Naive B cell (primary cell): ENCODE measurements at regions not wholly inside any gene's neighbourhood (a gene's known extent, or its start where the extent isn't known, plus 50 kb on each side); places are given as distances from the start of the nearest gene placed in this dataset.
A peak's percentile ranks its signal among the peaks of the same experiment; 100 is the strongest.
"Not testable (repeated sequence)": the region's sequence is repeated elsewhere in the genome, so short reads cannot be mapped to it uniquely, and the experiment has no call there.

Experiments
- ATAC-seq, 2 donors: fragments of 150-1000 bp; cut with Tn5 transposase; 2 replicates each; pipeline ENCODE4 v1.10.0; 2021; ENCODE audit warnings: low read depth in 2 of 2, mild to moderate bottlenecking in 2 of 2, moderate library complexity in 2 of 2
- DNase-seq: peaks from one replicate; pipeline ENCODE4 v3.0.0; 2022
- H3K27ac Mint-ChIP-seq, 6 donors: one replicate each; pipeline ENCODE4 v1.8.0; 2020 to 2022; ENCODE audit warnings: mild to moderate bottlenecking in 6 of 6, mixed read lengths in 6 of 6, moderate library complexity in 5 of 6, inconsistent platforms in 2 of 6
- H3K27me3 Mint-ChIP-seq, 3 donors: one replicate each; pipeline ENCODE4 v1.8.0; 2021 to 2022; ENCODE audit warnings: mixed read lengths in 3 of 3, mild to moderate bottlenecking in 1 of 3
- H3K36me3 Mint-ChIP-seq, 2 donors: one replicate each; pipeline ENCODE4 v1.8.0; 2020 to 2022; ENCODE audit warnings: mixed read lengths in 2 of 2, inconsistent platforms in 1 of 2, mild to moderate bottlenecking in 1 of 2
- H3K4me1 Mint-ChIP-seq, 3 donors: one replicate each; pipeline ENCODE4 v1.8.0; 2020 to 2022; ENCODE audit warnings: mixed read lengths in 3 of 3, inconsistent platforms in 1 of 3, mild to moderate bottlenecking in 1 of 3, moderate library complexity in 1 of 3
- H3K4me3 Mint-ChIP-seq, 8 donors: one replicate each; pipeline ENCODE4 v1.8.0; 2020 to 2022; ENCODE audit warnings: mild to moderate bottlenecking in 8 of 8, mixed read lengths in 8 of 8, moderate library complexity in 8 of 8, inconsistent platforms in 2 of 8
- H3K9me3 Mint-ChIP-seq, 7 donors: one replicate each; pipeline ENCODE4 v1.8.0; 2020 to 2022; ENCODE audit warnings: mixed read lengths in 7 of 7, mild to moderate bottlenecking in 5 of 7, inconsistent platforms in 2 of 7, moderate library complexity in 1 of 7

- ATAC-seq = not testable (repeated sequence)
These were observed 152.8 kb upstream of the PLGLB1 start for GRCh38 chr2:87174454-87174853.

GRCh38 chr2:87183373-87183772, 161.7 kb upstream of the PLGLB1 start:
- H3K9me3 Mint-ChIP-seq, H3K4me1 Mint-ChIP-seq, H3K27me3 Mint-ChIP-seq, ATAC-seq, H3K4me3 Mint-ChIP-seq, H3K27ac Mint-ChIP-seq, DNase-seq, H3K36me3 Mint-ChIP-seq: not testable (repeated sequence)

More at GRCh38 chr2:87174454-87174853, 152.8 kb upstream of the PLGLB1 start:
- not testable (repeated sequence) for H3K27me3 Mint-ChIP-seq, DNase-seq, H3K4me1 Mint-ChIP-seq, H3K27ac Mint-ChIP-seq, H3K36me3 Mint-ChIP-seq, H3K4me3 Mint-ChIP-seq, H3K9me3 Mint-ChIP-seq

GRCh38 chr2:87184260-87184659, 162.6 kb upstream of the PLGLB1 start:
- not testable (repeated sequence) for ATAC-seq, H3K9me3 Mint-ChIP-seq, H3K4me3 Mint-ChIP-seq, H3K4me1 Mint-ChIP-seq, H3K27me3 Mint-ChIP-seq, H3K36me3 Mint-ChIP-seq, DNase-seq, H3K27ac Mint-ChIP-seq

GRCh38 chr2:87189214-87189613, 167.6 kb upstream of the PLGLB1 start:
- not testable (repeated sequence) for H3K27ac Mint-ChIP-seq, ATAC-seq, H3K4me3 Mint-ChIP-seq, H3K9me3 Mint-ChIP-seq, H3K36me3 Mint-ChIP-seq, H3K4me1 Mint-ChIP-seq, DNase-seq, H3K27me3 Mint-ChIP-seq

GRCh38 chr2:87193336-87193735, 171.7 kb upstream of the PLGLB1 start:
- not testable (repeated sequence) for H3K9me3 Mint-ChIP-seq, H3K36me3 Mint-ChIP-seq, H3K4me1 Mint-ChIP-seq, H3K4me3 Mint-ChIP-seq, H3K27me3 Mint-ChIP-seq, DNase-seq, H3K27ac Mint-ChIP-seq
- ATAC-seq = peak; percentile 68

GRCh38 chr2:87194254-87194999, 172.8 kb upstream of the PLGLB1 start:
- H3K4me3 Mint-ChIP-seq, DNase-seq, H3K4me1 Mint-ChIP-seq, ATAC-seq, H3K27me3 Mint-ChIP-seq, H3K9me3 Mint-ChIP-seq, H3K27ac Mint-ChIP-seq, H3K36me3 Mint-ChIP-seq: not testable (repeated sequence)

- H3K27ac Mint-ChIP-seq, H3K4me1 Mint-ChIP-seq, H3K36me3 Mint-ChIP-seq, H3K27me3 Mint-ChIP-seq, H3K4me3 Mint-ChIP-seq, ATAC-seq, DNase-seq, H3K9me3 Mint-ChIP-seq: not testable (repeated sequence)
These were observed 175.2 kb upstream of the PLGLB1 start for GRCh38 chr2:87196720-87197388.

- H3K9me3 Mint-ChIP-seq, H3K4me1 Mint-ChIP-seq, H3K27ac Mint-ChIP-seq, ATAC-seq, H3K4me3 Mint-ChIP-seq, H3K27me3 Mint-ChIP-seq, DNase-seq, H3K36me3 Mint-ChIP-seq: not testable (repeated sequence)
These were observed 176.8 kb upstream of the PLGLB1 start for GRCh38 chr2:87198422-87198821.

GRCh38 chr2:87199228-87199627, 177.6 kb upstream of the PLGLB1 start:
- H3K4me1 Mint-ChIP-seq, DNase-seq, ATAC-seq, H3K27ac Mint-ChIP-seq, H3K4me3 Mint-ChIP-seq, H3K27me3 Mint-ChIP-seq, H3K9me3 Mint-ChIP-seq, H3K36me3 Mint-ChIP-seq: not testable (repeated sequence)

- H3K4me3 Mint-ChIP-seq, H3K27ac Mint-ChIP-seq, H3K36me3 Mint-ChIP-seq, H3K9me3 Mint-ChIP-seq, ATAC-seq, H3K4me1 Mint-ChIP-seq, DNase-seq, H3K27me3 Mint-ChIP-seq: not testable (repeated sequence)
These were observed 183.0 kb upstream of the PLGLB1 start for GRCh38 chr2:87204569-87205147.

GRCh38 chr2:87212938-87213337, 191.3 kb upstream of the PLGLB1 start:
- H3K27me3 Mint-ChIP-seq, H3K4me3 Mint-ChIP-seq, H3K36me3 Mint-ChIP-seq, H3K9me3 Mint-ChIP-seq, ATAC-seq, DNase-seq, H3K4me1 Mint-ChIP-seq, H3K27ac Mint-ChIP-seq: not testable (repeated sequence)

- not testable (repeated sequence) for H3K4me1 Mint-ChIP-seq, H3K27ac Mint-ChIP-seq, DNase-seq, H3K9me3 Mint-ChIP-seq, H3K36me3 Mint-ChIP-seq, H3K4me3 Mint-ChIP-seq, H3K27me3 Mint-ChIP-seq, ATAC-seq
These were observed 195.4 kb upstream of the PLGLB1 start for GRCh38 chr2:87217005-87217404.

GRCh38 chr2:87217741-87218410, 196.2 kb upstream of the PLGLB1 start:
- not testable (repeated sequence) for DNase-seq, H3K4me3 Mint-ChIP-seq, H3K27ac Mint-ChIP-seq, H3K36me3 Mint-ChIP-seq, H3K4me1 Mint-ChIP-seq, H3K9me3 Mint-ChIP-seq
- H3K27me3 Mint-ChIP-seq = peaks cover 0 to 16% (median 5%) of the 10 kb centered on the region in 3 donors
- peak; percentile 78 to 82 for ATAC-seq

- not testable (repeated sequence) for H3K9me3 Mint-ChIP-seq, H3K4me3 Mint-ChIP-seq, ATAC-seq
These were observed 199.0 kb upstream of the PLGLB1 start for GRCh38 chr2:87220651-87221050.

More at GRCh38 chr2:87220651-87221050, 199.0 kb upstream of the PLGLB1 start:
- H3K4me1 Mint-ChIP-seq, H3K36me3 Mint-ChIP-seq, DNase-seq: not testable (repeated sequence)
- Mint-ChIP-seq H3K27ac (peak overlapping the region in 1 of 6 donors; percentile 78), H3K27me3 (peaks cover 0 to 28% (median 13%) of the 10 kb centered on the region in 3 donors)
